GM12878 (cell line): ENCODE measurements at regions not wholly inside any gene's neighbourhood (a gene's known extent, or its start where the extent isn't known, plus 50 kb on each side); places are given as distances from the start of the nearest gene placed in this dataset.

ENCODE experiments used
- ATF7 ChIP-seq: fragments of 450-650 bp; IDR thresholded peaks from 2 replicates; pipeline ENCODE4 v1.6.1; 2016; ENCODE audit warnings: low read depth, mild to moderate bottlenecking
- IRF4 ChIP-seq: IDR thresholded peaks from 2 replicates; pipeline ENCODE4 v1.6.1; 2011; ENCODE audit warnings: low read depth, low read length
- KDM1A ChIP-seq: fragments of 200-600 bp; sonication (generic); IDR thresholded peaks from 2 replicates; pipeline ENCODE4 v1.6.1; 2016; ENCODE audit warnings: borderline replicate concordance
- MTA2 ChIP-seq: fragments of 450-650 bp; IDR thresholded peaks from 2 replicates; pipeline ENCODE4 v1.6.1; 2016; ENCODE audit warnings: low read depth, mild to moderate bottlenecking, moderate library complexity
- TARDBP ChIP-seq: IDR thresholded peaks from 2 replicates; pipeline ENCODE4 v1.6.1; 2016; ENCODE audit warnings: borderline replicate concordance
- ZSCAN29 ChIP-seq: fragments of 450-650 bp; IDR thresholded peaks from 2 replicates; pipeline ENCODE4 v1.6.1; 2017; ENCODE audit warnings: mild to moderate bottlenecking, moderate library complexity
- TF ChIP-seq, protein P1 (sequence below): IDR thresholded peaks from 2 replicates; pipeline ENCODE4 v1.6.1; 2012; ENCODE audit warnings: low read length, inconsistent platforms
- TF ChIP-seq, protein P2 (sequence below): fragments of 150-350 bp; IDR thresholded peaks from 2 replicates; pipeline ENCODE4 v1.6.1; 2016; ENCODE audit warnings: low read depth, low read length
- TF ChIP-seq, protein P3 (sequence below): IDR thresholded peaks from 2 replicates; pipeline ENCODE4 v1.6.1; 2011; ENCODE audit warnings: borderline replicate concordance, low read depth, mild to moderate bottlenecking, moderate library complexity, mixed read lengths, low read length; ENCODE audit not compliant: insufficient read depth; ENCODE audit errors: extremely low read length
- TF ChIP-seq, protein P4 (sequence below): fragments of 450-650 bp; IDR thresholded peaks from 2 replicates; pipeline ENCODE4 v1.6.1; 2014; ENCODE audit warnings: mild to moderate bottlenecking

DNA sequence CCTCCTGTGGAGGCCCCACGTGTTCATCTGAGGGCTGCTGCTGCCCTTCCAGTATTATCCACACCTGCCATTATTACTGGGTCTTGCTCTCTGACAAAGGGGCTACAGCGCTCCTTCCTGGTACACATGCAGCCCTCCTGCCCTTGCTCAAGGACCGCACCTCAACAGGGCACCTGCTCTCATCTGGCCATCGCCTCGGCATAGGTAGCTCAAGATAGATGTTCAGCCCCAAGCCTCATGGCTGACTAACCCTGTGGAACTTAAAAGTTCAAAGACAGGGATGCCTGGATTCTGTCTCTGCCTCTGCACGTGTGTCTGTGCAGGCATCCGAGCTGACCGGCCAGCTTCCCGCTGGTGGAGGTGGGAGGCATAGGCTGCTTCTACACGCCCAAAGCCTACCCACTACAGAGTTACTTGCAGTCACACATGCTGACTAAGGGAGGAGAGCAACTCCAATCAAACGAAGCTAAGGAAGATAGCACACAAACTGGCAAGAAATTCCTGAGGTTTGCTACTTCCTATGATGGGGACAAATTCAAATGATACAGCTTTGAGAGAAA is 152.5 kb upstream of the ATP10A start (continued):
- TF ChIP-seq ATF7 (no peak), TARDBP (no peak), IRF4 (no peak), KDM1A (no peak), MTA2 (no peak), ZSCAN29 (no peak)
- TF ChIP-seq, protein P1, sequence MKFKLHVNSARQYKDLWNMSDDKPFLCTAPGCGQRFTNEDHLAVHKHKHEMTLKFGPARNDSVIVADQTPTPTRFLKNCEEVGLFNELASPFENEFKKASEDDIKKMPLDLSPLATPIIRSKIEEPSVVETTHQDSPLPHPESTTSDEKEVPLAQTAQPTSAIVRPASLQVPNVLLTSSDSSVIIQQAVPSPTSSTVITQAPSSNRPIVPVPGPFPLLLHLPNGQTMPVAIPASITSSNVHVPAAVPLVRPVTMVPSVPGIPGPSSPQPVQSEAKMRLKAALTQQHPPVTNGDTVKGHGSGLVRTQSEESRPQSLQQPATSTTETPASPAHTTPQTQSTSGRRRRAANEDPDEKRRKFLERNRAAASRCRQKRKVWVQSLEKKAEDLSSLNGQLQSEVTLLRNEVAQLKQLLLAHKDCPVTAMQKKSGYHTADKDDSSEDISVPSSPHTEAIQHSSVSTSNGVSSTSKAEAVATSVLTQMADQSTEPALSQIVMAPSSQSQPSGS: no peak
- TF ChIP-seq, protein P2, sequence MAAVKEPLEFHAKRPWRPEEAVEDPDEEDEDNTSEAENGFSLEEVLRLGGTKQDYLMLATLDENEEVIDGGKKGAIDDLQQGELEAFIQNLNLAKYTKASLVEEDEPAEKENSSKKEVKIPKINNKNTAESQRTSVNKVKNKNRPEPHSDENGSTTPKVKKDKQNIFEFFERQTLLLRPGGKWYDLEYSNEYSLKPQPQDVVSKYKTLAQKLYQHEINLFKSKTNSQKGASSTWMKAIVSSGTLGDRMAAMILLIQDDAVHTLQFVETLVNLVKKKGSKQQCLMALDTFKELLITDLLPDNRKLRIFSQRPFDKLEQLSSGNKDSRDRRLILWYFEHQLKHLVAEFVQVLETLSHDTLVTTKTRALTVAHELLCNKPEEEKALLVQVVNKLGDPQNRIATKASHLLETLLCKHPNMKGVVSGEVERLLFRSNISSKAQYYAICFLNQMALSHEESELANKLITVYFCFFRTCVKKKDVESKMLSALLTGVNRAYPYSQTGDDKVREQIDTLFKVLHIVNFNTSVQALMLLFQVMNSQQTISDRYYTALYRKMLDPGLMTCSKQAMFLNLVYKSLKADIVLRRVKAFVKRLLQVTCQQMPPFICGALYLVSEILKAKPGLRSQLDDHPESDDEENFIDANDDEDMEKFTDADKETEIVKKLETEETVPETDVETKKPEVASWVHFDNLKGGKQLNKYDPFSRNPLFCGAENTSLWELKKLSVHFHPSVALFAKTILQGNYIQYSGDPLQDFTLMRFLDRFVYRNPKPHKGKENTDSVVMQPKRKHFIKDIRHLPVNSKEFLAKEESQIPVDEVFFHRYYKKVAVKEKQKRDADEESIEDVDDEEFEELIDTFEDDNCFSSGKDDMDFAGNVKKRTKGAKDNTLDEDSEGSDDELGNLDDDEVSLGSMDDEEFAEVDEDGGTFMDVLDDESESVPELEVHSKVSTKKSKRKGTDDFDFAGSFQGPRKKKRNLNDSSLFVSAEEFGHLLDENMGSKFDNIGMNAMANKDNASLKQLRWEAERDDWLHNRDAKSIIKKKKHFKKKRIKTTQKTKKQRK: no peak
- TF ChIP-seq, protein P3, sequence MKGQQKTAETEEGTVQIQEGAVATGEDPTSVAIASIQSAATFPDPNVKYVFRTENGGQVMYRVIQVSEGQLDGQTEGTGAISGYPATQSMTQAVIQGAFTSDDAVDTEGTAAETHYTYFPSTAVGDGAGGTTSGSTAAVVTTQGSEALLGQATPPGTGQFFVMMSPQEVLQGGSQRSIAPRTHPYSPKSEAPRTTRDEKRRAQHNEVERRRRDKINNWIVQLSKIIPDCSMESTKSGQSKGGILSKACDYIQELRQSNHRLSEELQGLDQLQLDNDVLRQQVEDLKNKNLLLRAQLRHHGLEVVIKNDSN: no peak
- TF ChIP-seq, protein P4, sequence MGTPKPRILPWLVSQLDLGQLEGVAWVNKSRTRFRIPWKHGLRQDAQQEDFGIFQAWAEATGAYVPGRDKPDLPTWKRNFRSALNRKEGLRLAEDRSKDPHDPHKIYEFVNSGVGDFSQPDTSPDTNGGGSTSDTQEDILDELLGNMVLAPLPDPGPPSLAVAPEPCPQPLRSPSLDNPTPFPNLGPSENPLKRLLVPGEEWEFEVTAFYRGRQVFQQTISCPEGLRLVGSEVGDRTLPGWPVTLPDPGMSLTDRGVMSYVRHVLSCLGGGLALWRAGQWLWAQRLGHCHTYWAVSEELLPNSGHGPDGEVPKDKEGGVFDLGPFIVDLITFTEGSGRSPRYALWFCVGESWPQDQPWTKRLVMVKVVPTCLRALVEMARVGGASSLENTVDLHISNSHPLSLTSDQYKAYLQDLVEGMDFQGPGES: no peak
- TF ChIP-seq, all 136 proteins: peak for 0
